ENCODE measurements at regions not wholly inside any gene's neighbourhood (a gene's known extent, or its start where the extent isn't known, plus 50 kb on each side); places are given as distances from the start of the nearest gene placed in this dataset.

- H3K4me2 ChIP-seq (ENCODE audit: low read depth, low read length), result no peak overlapping the region
- ChIA-PET CTCF (ENCODE audit: low intra/inter-chr PET ratio, low total read pairs) (no interaction called here), POLR2A (no interaction called here)
- ATAC-seq, result no peak
- H3K4me1 ChIP-seq (ENCODE audit: insufficient read depth, low read length), result no peaks in the 10 kb centered on the region
- BruUV-seq (replicated peaks), result no TSS peak
- in situ Hi-C loops (cut with HindIII; ENCODE audit: extremely low pct_ligation_motif_present, low pct_unique_long_range_greater_than_20kb) (no loop called here), intact Hi-C loops (cut with micrococcal nuclease; ENCODE audit: unreplicated experiment) (no loop called here)
- no peak for DNase-seq (ENCODE audit: low spot score)
- H3K9me3 ChIP-seq (ENCODE audit: low read length), result no peaks in the 10 kb centered on the region
- no peak for FAIRE-seq
- no peak overlapping the region for H3K9ac ChIP-seq (ENCODE audit: insufficient read depth, low read depth, low read length)
- 0% methylated on average over 1 of the region's 1 CpG for WGBS (ENCODE audit: low lambda C conversion rate)
- H3K4me3 ChIP-seq (replicated peaks in 1 of 3; ENCODE audit: insufficient read depth in 1 of 3, low read depth in 2 of 3, low read length in 3 of 3), result no peak overlapping the region
- H3K27ac ChIP-seq (ENCODE audit: extremely low read length, insufficient read depth, low read length), result no peak overlapping the region
- TF ChIP-seq ZNF619 (CRISPR knock-in tag; IDR thresholded peaks at IDR 0.05), result no peak
- peak; percentile 86 to 92 for TF ChIP-seq MAFK (conservative IDR thresholded peaks at IDR 0.05 in 1 of 2, IDR thresholded peaks at IDR 0.05 in 1 of 2; ENCODE audit: low read length in 2 of 2)
- TF ChIP-seq NFE2L2 (IDR thresholded peaks at IDR 0.05; ENCODE audit: low read length), result peak; percentile 62
- TF ChIP-seq MAFF (IDR thresholded peaks at IDR 0.05; ENCODE audit: low read depth, low read length), result peak; percentile 83
- H2AFZ ChIP-seq (ENCODE audit: low read length), result no peak overlapping the region
- no peaks in the 10 kb centered on the region; a peak in 1 of 5 replicates for H3K27me3 ChIP-seq (ENCODE audit: control insufficient read depth in 1 of 2, insufficient read depth in 2 of 2, low read length in 2 of 2)
- no peaks in the 10 kb centered on the region for H3K79me2 ChIP-seq (ENCODE audit: insufficient read depth, low read length)
- H3K36me3 ChIP-seq (replicated peaks in 1 of 2; ENCODE audit: control insufficient read depth in 1 of 2, insufficient read depth in 2 of 2, low read length in 2 of 2), result no peaks in the 10 kb centered on the region
- no peaks in the 10 kb centered on the region for H4K20me1 ChIP-seq (ENCODE audit: insufficient read depth, low read length)
These were observed 89.6 kb upstream of the ATF7IP start for GRCh38 chr12:14275886-14276285.

DNA sequence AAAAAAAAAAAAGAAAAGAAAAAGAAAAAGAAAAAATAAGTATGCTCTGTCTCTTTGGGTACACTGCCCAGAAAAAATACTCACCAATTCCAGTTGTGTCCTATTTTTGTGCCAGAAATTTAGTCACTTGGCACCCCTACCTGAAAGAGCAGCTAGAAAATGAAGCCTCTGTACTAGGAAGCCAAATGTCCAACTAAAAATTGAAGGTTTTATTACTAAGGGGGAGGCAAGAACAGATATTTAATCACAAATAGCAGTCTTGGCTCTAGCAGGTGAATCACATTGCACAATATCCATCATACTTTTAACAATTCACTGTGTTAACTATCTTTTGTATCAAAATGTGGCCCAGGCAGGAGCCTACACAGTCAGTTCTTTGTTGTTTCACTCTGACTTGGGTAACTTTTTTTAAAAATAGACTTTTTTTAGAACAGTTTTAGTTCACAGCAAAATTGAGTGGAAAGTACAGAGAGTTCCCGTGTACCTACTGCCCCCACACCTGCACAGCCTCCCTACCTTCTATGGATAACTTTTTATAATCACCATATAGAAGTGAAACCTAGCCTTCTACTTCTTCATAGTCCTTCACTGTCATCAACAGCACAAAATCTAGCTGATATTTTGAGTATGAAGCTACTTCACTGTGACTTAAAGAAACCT is 87.1 kb upstream of the ATF7IP start:
- ATAC-seq (no peak), FAIRE-seq (no peak), DNase-seq (ENCODE audit: low spot score) (no peak)
- no peaks in the 10 kb centered on the region for H3K27me3 ChIP-seq (ENCODE audit: control insufficient read depth in 1 of 2, insufficient read depth in 2 of 2, low read length in 2 of 2)
- ChIA-PET CTCF (ENCODE audit: low intra/inter-chr PET ratio, low total read pairs) (no interaction called here), POLR2A (no interaction called here)
- H3K9me3 ChIP-seq (ENCODE audit: low read length), result no peaks in the 10 kb centered on the region
- BruUV-seq (replicated peaks), result no TSS peak
- H3K4me3 ChIP-seq (replicated peaks in 1 of 3; ENCODE audit: insufficient read depth in 1 of 3, low read depth in 2 of 3, low read length in 3 of 3), result no peak overlapping the region
- peaks cover 2% of the 10 kb centered on the region for H3K4me1 ChIP-seq (ENCODE audit: insufficient read depth, low read length)
- in situ Hi-C loops (cut with HindIII; ENCODE audit: extremely low pct_ligation_motif_present, low pct_unique_long_range_greater_than_20kb) (no loop called here), intact Hi-C loops (cut with micrococcal nuclease; ENCODE audit: unreplicated experiment) (no loop called here)
- H3K9ac ChIP-seq (ENCODE audit: insufficient read depth, low read depth, low read length), result no peak overlapping the region
- H3K79me2 ChIP-seq (ENCODE audit: insufficient read depth, low read length), result no peaks in the 10 kb centered on the region
- 0% methylated on average over 1 of the region's 1 CpG for WGBS (ENCODE audit: low lambda C conversion rate)
- no peak overlapping the region for H2AFZ ChIP-seq (ENCODE audit: low read length)
- H4K20me1 ChIP-seq (ENCODE audit: insufficient read depth, low read length), result no peaks in the 10 kb centered on the region
- TF ChIP-seq CEBPB (IDR thresholded peaks at IDR 0.05; ENCODE audit: borderline replicate concordance, low read depth, low read length) (0 out of 2 replicates have a peak, but pooled peaks have one; percentile 21), ZFYVE20 (CRISPR knock-in tag; IDR thresholded peaks at IDR 0.05; ENCODE audit: borderline replicate concordance, low read depth) (no peak)
- no peak overlapping the region for H3K4me2 ChIP-seq (ENCODE audit: low read depth, low read length)
- no peaks in the 10 kb centered on the region for H3K36me3 ChIP-seq (replicated peaks in 1 of 2; ENCODE audit: control insufficient read depth in 1 of 2, insufficient read depth in 2 of 2, low read length in 2 of 2)
- H3K27ac ChIP-seq (ENCODE audit: extremely low read length, insufficient read depth, low read length), result no peak overlapping the region

All from HepG2 (cell line).